Left ventricle myocardium inferior (tissue), 1 donor: ENCODE measurements at regions not wholly inside any gene's neighbourhood (a gene's known extent, or its start where the extent isn't known, plus 50 kb on each side); places are given as distances from the start of the nearest gene placed in this dataset.

Experiments
- DNase-seq: peaks from one replicate; pipeline ENCODE4 v3.0.0-alpha.2; 2020
- H3K27ac ChIP-seq: fragments of 200-600 bp; replicated peaks from 2 replicates; pipeline ENCODE4 v1.8.0; 2021
- H3K27me3 ChIP-seq: fragments of 200-600 bp; 2 replicates; pipeline ENCODE4 v1.8.0; 2021; ENCODE audit warnings: low read depth
- H3K36me3 ChIP-seq: fragments of 200-600 bp; 2 replicates; pipeline ENCODE4 v1.8.0; 2021
- H3K4me1 ChIP-seq: fragments of 200-600 bp; 2 replicates; pipeline ENCODE4 v1.8.0; 2021
- H3K4me3 ChIP-seq: fragments of 200-600 bp; 2 replicates; pipeline ENCODE4 v1.8.0; 2021; ENCODE audit warnings: mild to moderate bottlenecking, moderate library complexity
- H3K9me3 ChIP-seq: fragments of 200-600 bp; replicated peaks from 2 replicates; pipeline ENCODE4 v1.8.0; 2021
- CTCF ChIP-seq: fragments of 200-600 bp; IDR thresholded peaks from 2 replicates; pipeline ENCODE4 v1.8.0; 2021; ENCODE audit warnings: antibody characterized with exemption, mild to moderate bottlenecking, borderline replicate concordance
- intact Hi-C: fragments of 100-400 bp; cut with micrococcal nuclease; formaldehyde crosslinking; loops from one replicate; pipeline ENCODE4 v1.11.0; 2022
- donor health status: DM: no; HTN: yes; CAD: no; lungs with severe emphysema.

GRCh38 chr4:111854494-111855087 is 290.7 kb upstream of the FAM241A start:
- no peaks in the 10 kb centered on the region for H3K27me3 ChIP-seq
- H3K9me3 ChIP-seq, result no peaks in the 10 kb centered on the region
- DNase-seq, result no peak
- no peak overlapping the region for H3K4me3 ChIP-seq
- no peak overlapping the region for H3K27ac ChIP-seq
- H3K4me1 ChIP-seq, result no peaks in the 10 kb centered on the region
- TF ChIP-seq CTCF, result peak; percentile 56
- H3K36me3 ChIP-seq, result no peaks in the 10 kb centered on the region
- intact Hi-C loops, result no loop called here

GRCh38 chr4:111855308-111855707 is 289.9 kb upstream of the FAM241A start:
- intact Hi-C loops, result no loop called here

GRCh38 chr4:111864066-111864465 is 281.2 kb upstream of the FAM241A start:
- Histone ChIP-seq H3K27me3 (peaks cover 4% of the 10 kb centered on the region), H3K4me1 (no peaks in the 10 kb centered on the region), H3K4me3 (no peak overlapping the region), H3K27ac (no peak overlapping the region), H3K36me3 (no peaks in the 10 kb centered on the region), H3K9me3 (peaks cover 27% of the 10 kb centered on the region)
- TF ChIP-seq CTCF, result no peak
- intact Hi-C loops, result no loop called here
- DNase-seq, result no peak

More at GRCh38 chr4:111855308-111855707, 289.9 kb upstream of the FAM241A start:
- Histone ChIP-seq H3K4me3 (no peak overlapping the region), H3K27ac (no peak overlapping the region), H3K9me3 (no peaks in the 10 kb centered on the region), H3K4me1 (no peaks in the 10 kb centered on the region), H3K36me3 (no peaks in the 10 kb centered on the region), H3K27me3 (no peaks in the 10 kb centered on the region)
- no peak for DNase-seq
- no peak for TF ChIP-seq CTCF

GRCh38 chr4:111869339-111869738 is 275.9 kb upstream of the FAM241A start:
- Histone ChIP-seq H3K4me3 (no peak overlapping the region), H3K36me3 (no peaks in the 10 kb centered on the region), H3K9me3 (peaks cover 27% of the 10 kb centered on the region), H3K27ac (no peak overlapping the region), H3K4me1 (no peaks in the 10 kb centered on the region), H3K27me3 (no peaks in the 10 kb centered on the region)
- no peak for DNase-seq
- intact Hi-C loops, result no loop called here
- no peak for TF ChIP-seq CTCF

GRCh38 chr4:111871802-111872201 is 273.5 kb upstream of the FAM241A start:
- TF ChIP-seq CTCF, result no peak
- H3K4me3 ChIP-seq, result no peak overlapping the region
- no peaks in the 10 kb centered on the region for H3K4me1 ChIP-seq
- no peak for DNase-seq
- no peaks in the 10 kb centered on the region for H3K36me3 ChIP-seq
- H3K27ac ChIP-seq, result no peak overlapping the region
- H3K9me3 ChIP-seq, result peaks cover 9% of the 10 kb centered on the region
- H3K27me3 ChIP-seq, result no peaks in the 10 kb centered on the region
- intact Hi-C loops, result no loop called here
